ENCODE measurements at regions not wholly inside any gene's neighbourhood (a gene's known extent, or its start where the extent isn't known, plus 50 kb on each side); places are given as distances from the start of the nearest gene placed in this dataset.

GRCh38 chr6:27624694-27625262 is 151.9 kb upstream of the ZNF184 start:
- TF ChIP-seq ZNF292 (CRISPR knock-in tag; IDR thresholded peaks at IDR 0.05; ENCODE audit: borderline replicate concordance, low read depth): no peak
- TF ChIP-seq ZNF576 (CRISPR knock-in tag; IDR thresholded peaks at IDR 0.05): no peak
- TF ChIP-seq POLR2AphosphoS5 (IDR thresholded peaks at IDR 0.05; ENCODE audit: low read depth, low read length): no peak
- TF ChIP-seq RAD21 (CRISPR knock-in tag; IDR thresholded peaks at IDR 0.05): no peak
- no peak for TF ChIP-seq ZBTB8A (CRISPR knock-in tag; IDR thresholded peaks at IDR 0.05; ENCODE audit: borderline replicate concordance, low read depth)
- TF ChIP-seq MEIS2 (CRISPR knock-in tag; IDR thresholded peaks at IDR 0.05): no peak
- TF ChIP-seq NFIB (CRISPR knock-in tag; IDR thresholded peaks at IDR 0.05; ENCODE audit: borderline replicate concordance): no peak
- TF ChIP-seq GLI4 (CRISPR knock-in tag; IDR thresholded peaks at IDR 0.05; ENCODE audit: borderline replicate concordance): no peak
- no peak for TF ChIP-seq CTCF (CRISPR knock-in tag; IDR thresholded peaks at IDR 0.05)
- no peak for TF ChIP-seq MTA3 (CRISPR knock-in tag; IDR thresholded peaks at IDR 0.05)
- no peak for TF ChIP-seq MXI1 (IDR thresholded peaks at IDR 0.05; ENCODE audit: borderline replicate concordance, low read depth, low read length)
- TF ChIP-seq ZBTB25 (CRISPR knock-in tag; IDR thresholded peaks at IDR 0.05): no peak
- no peak for TF ChIP-seq ZFP37 (CRISPR knock-in tag; IDR thresholded peaks at IDR 0.05; ENCODE audit: borderline replicate concordance)

Measured in HepG2 (cell line).